Left ventricle myocardium inferior (tissue), 1 donor: ENCODE measurements at regions not wholly inside any gene's neighbourhood (a gene's known extent, or its start where the extent isn't known, plus 50 kb on each side); places are given as distances from the start of the nearest gene placed in this dataset.
"Not testable (repeated sequence)": the region's sequence is repeated elsewhere in the genome, so short reads cannot be mapped to it uniquely, and the experiment has no call there.

ENCODE experiments used
- DNase-seq: peaks from one replicate; pipeline ENCODE4 v3.0.0-alpha.2; 2020
- H3K27ac ChIP-seq: fragments of 200-600 bp; replicated peaks from 2 replicates; pipeline ENCODE4 v1.8.0; 2021
- H3K27me3 ChIP-seq: fragments of 200-600 bp; 2 replicates; pipeline ENCODE4 v1.8.0; 2021; ENCODE audit warnings: low read depth
- H3K36me3 ChIP-seq: fragments of 200-600 bp; 2 replicates; pipeline ENCODE4 v1.8.0; 2021
- H3K4me1 ChIP-seq: fragments of 200-600 bp; 2 replicates; pipeline ENCODE4 v1.8.0; 2021
- H3K4me3 ChIP-seq: fragments of 200-600 bp; 2 replicates; pipeline ENCODE4 v1.8.0; 2021; ENCODE audit warnings: mild to moderate bottlenecking, moderate library complexity
- H3K9me3 ChIP-seq: fragments of 200-600 bp; replicated peaks from 2 replicates; pipeline ENCODE4 v1.8.0; 2021
- intact Hi-C: fragments of 100-400 bp; cut with micrococcal nuclease; formaldehyde crosslinking; loops from one replicate; pipeline ENCODE4 v1.11.0; 2022
- TF ChIP-seq, protein P1 (sequence below): fragments of 200-600 bp; IDR thresholded peaks from 2 replicates; pipeline ENCODE4 v1.8.0; 2021; ENCODE audit warnings: antibody characterized with exemption, mild to moderate bottlenecking, borderline replicate concordance
- donor health status: DM: no; HTN: yes; CAD: no; lungs with severe emphysema.

DNA sequence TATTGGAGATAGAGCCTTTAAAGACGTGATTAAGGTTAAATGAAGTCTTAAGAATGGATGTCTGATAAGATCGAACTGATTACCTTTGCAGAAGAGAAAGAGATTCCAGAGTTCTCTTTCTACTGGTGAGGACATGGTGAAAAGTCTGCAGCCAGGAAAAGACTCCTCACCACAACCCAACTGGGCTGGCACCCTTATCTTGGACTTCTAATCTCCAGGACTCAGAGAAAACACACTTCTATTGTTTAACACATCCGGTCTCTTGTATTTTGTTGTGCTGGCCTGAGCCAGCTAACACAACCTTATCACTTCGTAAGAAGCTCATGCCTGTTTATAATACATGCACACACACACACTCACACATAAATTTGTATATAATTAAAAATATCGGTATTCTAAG lies 489.1 kb downstream of the PRDM9 start:
- no peak for DNase-seq

DNA sequence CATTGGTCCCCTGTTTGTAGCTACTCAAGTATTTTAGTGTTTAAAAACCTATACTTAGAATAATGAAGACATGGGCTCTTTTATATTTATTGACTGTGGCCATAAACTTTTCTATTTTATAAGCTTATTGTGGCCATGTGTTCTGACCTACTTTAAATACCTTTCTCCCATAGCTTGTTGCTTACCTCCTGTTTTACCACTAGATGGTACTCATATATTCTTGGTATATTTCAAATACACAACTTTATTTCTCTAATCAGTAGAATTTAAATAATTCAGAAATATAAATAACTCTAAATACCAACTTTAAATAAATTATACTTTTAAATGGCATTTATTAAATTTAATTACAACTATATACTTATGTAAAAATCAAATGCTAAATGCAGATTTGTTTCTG lies 498.0 kb downstream of the PRDM9 start:
- no peaks in the 10 kb centered on the region for H3K27me3 ChIP-seq
- intact Hi-C loops, result no loop called here
- no peaks in the 10 kb centered on the region for H3K4me1 ChIP-seq
- TF ChIP-seq, protein P1, sequence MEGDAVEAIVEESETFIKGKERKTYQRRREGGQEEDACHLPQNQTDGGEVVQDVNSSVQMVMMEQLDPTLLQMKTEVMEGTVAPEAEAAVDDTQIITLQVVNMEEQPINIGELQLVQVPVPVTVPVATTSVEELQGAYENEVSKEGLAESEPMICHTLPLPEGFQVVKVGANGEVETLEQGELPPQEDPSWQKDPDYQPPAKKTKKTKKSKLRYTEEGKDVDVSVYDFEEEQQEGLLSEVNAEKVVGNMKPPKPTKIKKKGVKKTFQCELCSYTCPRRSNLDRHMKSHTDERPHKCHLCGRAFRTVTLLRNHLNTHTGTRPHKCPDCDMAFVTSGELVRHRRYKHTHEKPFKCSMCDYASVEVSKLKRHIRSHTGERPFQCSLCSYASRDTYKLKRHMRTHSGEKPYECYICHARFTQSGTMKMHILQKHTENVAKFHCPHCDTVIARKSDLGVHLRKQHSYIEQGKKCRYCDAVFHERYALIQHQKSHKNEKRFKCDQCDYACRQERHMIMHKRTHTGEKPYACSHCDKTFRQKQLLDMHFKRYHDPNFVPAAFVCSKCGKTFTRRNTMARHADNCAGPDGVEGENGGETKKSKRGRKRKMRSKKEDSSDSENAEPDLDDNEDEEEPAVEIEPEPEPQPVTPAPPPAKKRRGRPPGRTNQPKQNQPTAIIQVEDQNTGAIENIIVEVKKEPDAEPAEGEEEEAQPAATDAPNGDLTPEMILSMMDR, result no peak
- peaks cover 23% of the 10 kb centered on the region for H3K9me3 ChIP-seq
- H3K36me3 ChIP-seq, result no peaks in the 10 kb centered on the region
- DNase-seq, result no peak
- no peak overlapping the region for H3K27ac ChIP-seq
- H3K4me3 ChIP-seq, result no peak overlapping the region

More for the DNA sequence above, 489.1 kb downstream of the PRDM9 start:
- Histone ChIP-seq H3K36me3 (no peaks in the 10 kb centered on the region), H3K27ac (no peak overlapping the region), H3K9me3 (peaks cover 10% of the 10 kb centered on the region), H3K27me3 (no peaks in the 10 kb centered on the region), H3K4me1 (no peaks in the 10 kb centered on the region), H3K4me3 (no peak overlapping the region)
- intact Hi-C loops, result no loop called here
- TF ChIP-seq, protein P1, result no peak

DNA sequence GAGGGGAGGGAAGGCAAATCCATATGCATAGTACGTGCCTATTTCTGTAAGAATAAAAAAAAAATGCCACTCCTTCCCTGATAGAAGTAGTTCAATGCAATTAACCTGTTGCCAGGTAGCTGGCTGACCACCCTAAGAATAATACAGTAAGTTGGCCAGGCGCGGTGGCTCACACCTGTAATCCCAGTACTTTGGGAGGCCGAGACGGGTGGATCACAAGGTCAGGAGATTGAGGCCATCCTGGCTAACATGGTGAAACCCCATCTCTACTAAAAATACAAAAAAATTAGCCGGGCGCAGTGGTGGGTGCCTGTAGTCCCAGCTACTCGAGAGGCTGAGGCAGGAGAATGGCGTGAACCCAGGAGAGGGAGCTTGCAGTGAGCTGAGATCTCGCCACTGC lies 510.3 kb downstream of the PRDM9 start:
- intact Hi-C loops, H3K27me3 ChIP-seq, H3K4me1 ChIP-seq, H3K36me3 ChIP-seq, H3K27ac ChIP-seq, H3K4me3 ChIP-seq, DNase-seq: not testable (repeated sequence)
- H3K9me3 ChIP-seq, result peaks cover 20% of the 10 kb centered on the region

DNA sequence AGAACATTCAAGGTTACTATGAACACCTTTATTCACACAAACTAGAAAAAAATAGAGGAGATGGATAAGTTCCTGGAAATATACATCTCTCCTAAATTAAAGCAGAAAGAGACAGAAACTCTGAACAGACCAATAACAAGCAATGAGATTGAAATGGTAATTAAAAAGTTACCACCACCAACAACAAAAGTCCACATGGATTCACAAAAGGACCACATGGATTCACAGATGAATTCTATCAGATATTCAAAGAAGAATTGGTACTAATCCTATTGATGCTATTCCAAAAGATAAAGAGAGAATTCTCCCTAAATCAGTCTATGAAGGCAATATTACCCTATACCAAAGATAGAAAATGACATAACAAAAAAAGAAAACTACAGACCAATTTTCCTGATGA lies 518.9 kb downstream of the PRDM9 start:
- Histone ChIP-seq H3K9me3 (peaks cover 60% of the 10 kb centered on the region), H3K27ac (no peak overlapping the region), H3K36me3 (no peaks in the 10 kb centered on the region), H3K4me1 (no peaks in the 10 kb centered on the region), H3K27me3 (no peaks in the 10 kb centered on the region), H3K4me3 (no peak overlapping the region)
- TF ChIP-seq, protein P1, result no peak
- DNase-seq, result no peak
- intact Hi-C loops, result no loop called here

DNA sequence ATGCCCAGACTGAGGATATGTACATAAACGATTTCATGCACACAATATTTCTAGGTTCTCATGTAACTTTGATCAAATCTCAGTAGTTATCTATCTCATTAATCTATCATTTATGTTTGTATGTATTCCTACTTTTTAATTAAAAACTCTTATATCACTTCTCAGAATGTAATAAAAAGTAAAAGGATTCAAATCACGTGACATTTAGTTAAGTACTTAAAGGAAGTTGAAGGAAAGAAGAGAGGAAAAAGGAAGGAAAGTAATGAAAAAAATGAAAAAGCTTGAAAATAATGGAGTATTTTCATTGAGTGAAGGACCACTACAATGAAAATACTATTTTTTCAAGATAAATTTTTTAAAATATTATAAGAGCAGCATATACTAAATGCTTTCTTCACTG lies 535.3 kb downstream of the PRDM9 start:
- Histone ChIP-seq H3K4me1 (no peaks in the 10 kb centered on the region), H3K27ac (no peak overlapping the region), H3K36me3 (no peaks in the 10 kb centered on the region), H3K9me3 (peaks cover 6% of the 10 kb centered on the region), H3K4me3 (no peak overlapping the region), H3K27me3 (no peaks in the 10 kb centered on the region)
- TF ChIP-seq, protein P1, result no peak
- intact Hi-C loops, result no loop called here
- no peak for DNase-seq

DNA sequence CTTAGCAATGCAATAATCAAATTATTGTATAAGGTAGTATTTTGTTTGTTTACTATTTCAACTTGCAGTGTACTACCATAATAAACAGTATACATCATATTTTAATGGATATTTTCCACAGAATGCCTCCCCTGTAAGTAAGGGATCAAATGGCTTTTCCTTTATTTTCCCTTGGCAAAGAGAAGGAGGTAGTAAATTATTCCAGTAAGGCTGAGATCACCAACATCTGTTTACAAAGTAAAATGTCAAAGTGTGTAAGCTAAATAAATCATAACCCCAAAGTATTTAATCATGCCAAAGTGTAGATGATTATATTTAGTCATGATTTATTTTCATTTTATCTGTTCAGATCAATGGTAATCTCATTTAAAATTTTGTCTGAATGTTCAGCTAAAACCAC lies 537.6 kb downstream of the PRDM9 start:
- no peaks in the 10 kb centered on the region for H3K36me3 ChIP-seq
- no peak for DNase-seq
- TF ChIP-seq, protein P1, result no peak
- no peaks in the 10 kb centered on the region for H3K27me3 ChIP-seq
- intact Hi-C loops, result no loop called here
- no peak overlapping the region for H3K4me3 ChIP-seq
- no peaks in the 10 kb centered on the region for H3K4me1 ChIP-seq
- H3K9me3 ChIP-seq, result peaks cover 3% of the 10 kb centered on the region
- H3K27ac ChIP-seq, result no peak overlapping the region
